ENCODE measurements at regions not wholly inside any gene's neighbourhood (a gene's known extent, or its start where the extent isn't known, plus 50 kb on each side); places are given as distances from the start of the nearest gene placed in this dataset.
"Not testable (repeated sequence)": the region's sequence is repeated elsewhere in the genome, so short reads cannot be mapped to it uniquely, and the experiment has no call there.

DNA sequence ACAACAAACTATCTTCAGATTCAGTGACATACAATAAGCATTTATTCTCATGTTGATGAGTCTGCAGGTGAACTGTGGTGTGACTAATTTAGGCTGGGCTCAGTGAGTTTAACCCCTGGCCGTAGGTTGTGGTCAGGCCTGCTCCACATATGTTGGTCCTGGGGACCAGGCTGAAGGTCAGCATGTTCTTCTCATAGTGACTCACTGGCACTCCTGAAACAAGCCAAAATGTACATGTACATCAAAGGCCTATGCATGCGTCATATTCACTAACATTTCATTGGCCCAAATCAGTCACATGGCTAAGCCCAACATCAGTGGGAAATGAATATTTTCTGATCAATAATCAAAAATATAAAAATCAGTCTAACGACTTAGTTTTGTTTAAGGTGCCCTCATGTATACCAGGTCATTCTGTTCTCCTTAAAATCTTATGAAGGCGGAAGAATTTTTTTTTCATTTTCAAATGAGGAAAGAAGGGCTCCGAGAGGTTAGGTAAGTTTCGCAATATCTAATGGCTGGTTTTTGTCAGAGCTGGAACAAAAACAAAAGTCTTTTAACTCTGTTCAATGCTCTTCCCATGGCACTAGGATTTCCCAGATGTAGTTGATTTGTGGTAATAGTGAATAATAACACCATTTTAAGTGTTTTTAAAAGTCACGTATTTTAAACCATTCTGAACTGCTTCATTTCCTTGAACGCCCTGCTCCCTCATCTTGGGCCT is 148.5 kb downstream of the MFSD1 start:
- H3K4me1 ChIP-seq (ENCODE audit: insufficient read depth, low read length): no peaks in the 10 kb centered on the region

DNA sequence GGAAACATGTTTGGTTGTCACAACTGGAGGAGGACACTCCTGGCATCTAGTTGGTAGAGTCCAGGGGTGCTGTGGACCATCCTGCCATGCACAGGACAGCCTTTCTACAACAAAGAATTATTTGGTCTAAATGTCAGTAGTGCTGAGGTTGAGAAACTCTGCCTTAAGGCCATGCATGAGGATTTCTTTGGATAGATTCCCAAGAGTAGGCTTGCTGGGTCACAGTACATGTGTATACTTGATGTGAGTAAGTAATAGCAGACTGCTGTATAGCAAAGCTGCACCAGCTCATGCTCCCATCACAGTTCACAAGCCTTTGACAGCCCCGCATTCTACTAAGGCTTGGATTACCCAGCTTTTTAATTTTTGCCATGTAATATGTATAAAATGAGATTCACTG is 151.3 kb downstream of the MFSD1 start:
- no peak for DNase-seq (ENCODE audit: insufficient read length, low spot score, missing footprints)
- Histone ChIP-seq H3K4me1 (ENCODE audit: insufficient read depth, low read length) (no peaks in the 10 kb centered on the region), H3K27ac (ENCODE audit: low read depth, low read length) (no peak overlapping the region), H3K4me3 (ENCODE audit: insufficient read depth, low read length) (no peak overlapping the region), H3K9me3 (ENCODE audit: low read depth, low read length) (no peaks in the 10 kb centered on the region), H3K36me3 (ENCODE audit: insufficient read depth, low read length) (no peaks in the 10 kb centered on the region), H4K20me1 (ENCODE audit: insufficient read depth, low read length) (no peaks in the 10 kb centered on the region), H3K79me2 (ENCODE audit: insufficient read depth, low read length) (no peaks in the 10 kb centered on the region), H3K27me3 (ENCODE audit: insufficient read depth, low read length) (no peaks in the 10 kb centered on the region), H3K4me2 (ENCODE audit: insufficient read depth, low read length) (no peak overlapping the region), H2AFZ (ENCODE audit: low read length) (no peak overlapping the region)
- TF ChIP-seq, protein P1, sequence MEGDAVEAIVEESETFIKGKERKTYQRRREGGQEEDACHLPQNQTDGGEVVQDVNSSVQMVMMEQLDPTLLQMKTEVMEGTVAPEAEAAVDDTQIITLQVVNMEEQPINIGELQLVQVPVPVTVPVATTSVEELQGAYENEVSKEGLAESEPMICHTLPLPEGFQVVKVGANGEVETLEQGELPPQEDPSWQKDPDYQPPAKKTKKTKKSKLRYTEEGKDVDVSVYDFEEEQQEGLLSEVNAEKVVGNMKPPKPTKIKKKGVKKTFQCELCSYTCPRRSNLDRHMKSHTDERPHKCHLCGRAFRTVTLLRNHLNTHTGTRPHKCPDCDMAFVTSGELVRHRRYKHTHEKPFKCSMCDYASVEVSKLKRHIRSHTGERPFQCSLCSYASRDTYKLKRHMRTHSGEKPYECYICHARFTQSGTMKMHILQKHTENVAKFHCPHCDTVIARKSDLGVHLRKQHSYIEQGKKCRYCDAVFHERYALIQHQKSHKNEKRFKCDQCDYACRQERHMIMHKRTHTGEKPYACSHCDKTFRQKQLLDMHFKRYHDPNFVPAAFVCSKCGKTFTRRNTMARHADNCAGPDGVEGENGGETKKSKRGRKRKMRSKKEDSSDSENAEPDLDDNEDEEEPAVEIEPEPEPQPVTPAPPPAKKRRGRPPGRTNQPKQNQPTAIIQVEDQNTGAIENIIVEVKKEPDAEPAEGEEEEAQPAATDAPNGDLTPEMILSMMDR (IDR thresholded peaks at IDR 0.05; ENCODE audit: extremely low read depth, low read depth, low read length): no peak

More for the DNA sequence above, 148.5 kb downstream of the MFSD1 start:
- H3K9me3 ChIP-seq (ENCODE audit: low read depth, low read length): no peaks in the 10 kb centered on the region
- no peak overlapping the region for H3K27ac ChIP-seq (ENCODE audit: low read depth, low read length)
- DNase-seq (ENCODE audit: insufficient read length, low spot score, missing footprints): peak; percentile 32
- TF ChIP-seq, protein P1 (IDR thresholded peaks at IDR 0.05; ENCODE audit: extremely low read depth, low read depth, low read length): no peak
- H4K20me1 ChIP-seq (ENCODE audit: insufficient read depth, low read length): no peaks in the 10 kb centered on the region
- H3K27me3 ChIP-seq (ENCODE audit: insufficient read depth, low read length): no peaks in the 10 kb centered on the region
- no peak overlapping the region for H3K4me3 ChIP-seq (ENCODE audit: insufficient read depth, low read length)
- no peak overlapping the region for H2AFZ ChIP-seq (ENCODE audit: low read length)
- no peak overlapping the region for H3K4me2 ChIP-seq (ENCODE audit: insufficient read depth, low read length)
- no peaks in the 10 kb centered on the region for H3K79me2 ChIP-seq (ENCODE audit: insufficient read depth, low read length)
- no peaks in the 10 kb centered on the region for H3K36me3 ChIP-seq (ENCODE audit: insufficient read depth, low read length)

GRCh38 chr3:158954420-158954819 is 152.6 kb downstream of the MFSD1 start:
- Histone ChIP-seq H2AFZ (ENCODE audit: low read length) (no peak overlapping the region), H3K27me3 (ENCODE audit: insufficient read depth, low read length) (no peaks in the 10 kb centered on the region), H3K36me3 (ENCODE audit: insufficient read depth, low read length) (no peaks in the 10 kb centered on the region), H3K79me2 (ENCODE audit: insufficient read depth, low read length) (no peaks in the 10 kb centered on the region), H3K27ac (ENCODE audit: low read depth, low read length) (no peak overlapping the region), H3K4me3 (ENCODE audit: insufficient read depth, low read length) (no peak overlapping the region), H3K9me3 (ENCODE audit: low read depth, low read length) (no peaks in the 10 kb centered on the region), H3K4me1 (ENCODE audit: insufficient read depth, low read length) (no peaks in the 10 kb centered on the region), H4K20me1 (ENCODE audit: insufficient read depth, low read length) (no peaks in the 10 kb centered on the region), H3K4me2 (ENCODE audit: insufficient read depth, low read length) (no peak overlapping the region)
- no peak for DNase-seq (ENCODE audit: insufficient read length, low spot score, missing footprints)
- TF ChIP-seq, protein P1 (IDR thresholded peaks at IDR 0.05; ENCODE audit: extremely low read depth, low read depth, low read length): no peak

- H3K4me3 ChIP-seq (ENCODE audit: insufficient read depth, low read length); DNase-seq (ENCODE audit: insufficient read length, low spot score, missing footprints): not testable (repeated sequence)
Observed at GRCh38 chr3:158957777-158958176, 155.9 kb downstream of the MFSD1 start.

More at GRCh38 chr3:158957777-158958176, 155.9 kb downstream of the MFSD1 start:
- H3K27ac ChIP-seq (ENCODE audit: low read depth, low read length); H4K20me1 ChIP-seq (ENCODE audit: insufficient read depth, low read length); H3K36me3 ChIP-seq (ENCODE audit: insufficient read depth, low read length); H3K27me3 ChIP-seq (ENCODE audit: insufficient read depth, low read length); H3K4me2 ChIP-seq (ENCODE audit: insufficient read depth, low read length); H2AFZ ChIP-seq (ENCODE audit: low read length); H3K79me2 ChIP-seq (ENCODE audit: insufficient read depth, low read length); H3K9me3 ChIP-seq (ENCODE audit: low read depth, low read length); H3K4me1 ChIP-seq (ENCODE audit: insufficient read depth, low read length): not testable (repeated sequence)

Measured in osteoblast (primary cell).